Tibial nerve (tissue), 4 donors: ENCODE measurements at regions not wholly inside any gene's neighbourhood (a gene's known extent, or its start where the extent isn't known, plus 50 kb on each side); places are given as distances from the start of the nearest gene placed in this dataset.

Source experiments
- DNase-seq, 2 donors: peaks; one replicate each; pipeline ENCODE4 v3.0.0-alpha.2; 2019; ENCODE audit warnings: low spot score in 2 of 2
- H3K27ac ChIP-seq, 4 donors: fragments of 200-600 bp; sonication (generic) in 3 of 4; one replicate each; pipeline ENCODE4 v1.5.1; 2017 to 2019; ENCODE audit warnings: mild to moderate bottlenecking in 1 of 4
- H3K27me3 ChIP-seq, 2 donors: fragments of 200-600 bp; sonication (generic) in 1 of 2; one replicate each; pipeline versions ENCODE4 v1.5.1 to v1.6.0; 2017 to 2019
- H3K36me3 ChIP-seq, 3 donors: fragments of 200-600 bp; sonication (generic); one replicate each; pipeline ENCODE4 v1.5.1; 2018 to 2019
- H3K4me1 ChIP-seq, 4 donors: fragments of 200-600 bp; sonication (generic) in 3 of 4; one replicate each; pipeline ENCODE4 v1.5.1; 2017 to 2019
- H3K4me3 ChIP-seq, 4 donors: fragments of 200-600 bp; sonication (generic) in 3 of 4; one replicate each; pipeline ENCODE4 v1.5.1; 2017 to 2019; ENCODE audit warnings: mild to moderate bottlenecking in 1 of 4, moderate library complexity in 1 of 4
- H3K9me3 ChIP-seq, 4 donors: fragments of 200-600 bp; sonication (generic) in 3 of 4; one replicate each; pipeline ENCODE4 v1.5.1; 2017 to 2019
- EP300 ChIP-seq, 2 donors: sonication (generic); formaldehyde crosslinking; IDR thresholded peaks; one replicate each; pipeline ENCODE4 v1.6.1; 2017; ENCODE audit warnings: antibody characterized with exemption in 2 of 2, mild to moderate bottlenecking in 1 of 2
- POLR2A ChIP-seq, 2 donors: fragments of 450-650 bp; IDR thresholded peaks; one replicate each; pipeline ENCODE4 v1.6.1; 2017; ENCODE audit warnings: antibody characterized with exemption in 2 of 2, mild to moderate bottlenecking in 2 of 2, moderate library complexity in 2 of 2
- WGBS, 2 donors: methylation state at CpG; one replicate each; pipeline ENCODE4 v1.1.5; 2018; 5-methylcytosine and 5-hydroxymethylcytosine counted together
- TF ChIP-seq, protein P1 (sequence below), 5 experiments: fragments of 200-600 bp in 3 of 5; fragments of 450-650 bp in 2 of 5; sonication (generic) in 3 of 5; IDR thresholded peaks; one replicate each; pipeline ENCODE4 v1.5.1; 2016 to 2019; ENCODE audit warnings: antibody characterized with exemption in 5 of 5, mild to moderate bottlenecking in 3 of 5, moderate library complexity in 2 of 5

DNA sequence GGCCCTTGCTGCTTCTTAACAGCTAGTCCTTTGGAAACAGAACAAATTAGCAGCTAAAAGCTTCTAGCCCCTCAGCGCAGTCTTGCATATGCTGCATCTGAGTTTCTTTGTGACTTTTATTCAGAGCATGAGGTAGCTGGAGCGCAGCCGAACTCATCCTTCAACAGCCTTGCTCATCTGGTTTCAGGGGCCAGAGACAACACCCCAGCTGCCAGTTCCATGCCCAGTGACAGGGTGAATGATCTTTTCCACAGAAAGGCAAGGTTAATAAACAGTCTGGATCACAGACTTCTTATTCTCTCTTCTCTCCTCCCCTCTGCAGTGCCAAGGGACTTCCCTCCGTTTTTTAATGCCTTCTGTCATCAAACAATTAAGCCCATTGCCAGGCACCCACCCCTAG lies 216.6 kb upstream of the INTU start:
- WGBS, 2 donors, result 79 to 81% methylated on average over 4 of the region's 4 CpGs
- TF ChIP-seq EP300 (IDR thresholded peaks at IDR 0.05) (no peak), POLR2A (IDR thresholded peaks at IDR 0.05) (no peak)
- TF ChIP-seq, protein P1, sequence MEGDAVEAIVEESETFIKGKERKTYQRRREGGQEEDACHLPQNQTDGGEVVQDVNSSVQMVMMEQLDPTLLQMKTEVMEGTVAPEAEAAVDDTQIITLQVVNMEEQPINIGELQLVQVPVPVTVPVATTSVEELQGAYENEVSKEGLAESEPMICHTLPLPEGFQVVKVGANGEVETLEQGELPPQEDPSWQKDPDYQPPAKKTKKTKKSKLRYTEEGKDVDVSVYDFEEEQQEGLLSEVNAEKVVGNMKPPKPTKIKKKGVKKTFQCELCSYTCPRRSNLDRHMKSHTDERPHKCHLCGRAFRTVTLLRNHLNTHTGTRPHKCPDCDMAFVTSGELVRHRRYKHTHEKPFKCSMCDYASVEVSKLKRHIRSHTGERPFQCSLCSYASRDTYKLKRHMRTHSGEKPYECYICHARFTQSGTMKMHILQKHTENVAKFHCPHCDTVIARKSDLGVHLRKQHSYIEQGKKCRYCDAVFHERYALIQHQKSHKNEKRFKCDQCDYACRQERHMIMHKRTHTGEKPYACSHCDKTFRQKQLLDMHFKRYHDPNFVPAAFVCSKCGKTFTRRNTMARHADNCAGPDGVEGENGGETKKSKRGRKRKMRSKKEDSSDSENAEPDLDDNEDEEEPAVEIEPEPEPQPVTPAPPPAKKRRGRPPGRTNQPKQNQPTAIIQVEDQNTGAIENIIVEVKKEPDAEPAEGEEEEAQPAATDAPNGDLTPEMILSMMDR (IDR thresholded peaks at IDR 0.05), result no peak
- Histone ChIP-seq H3K27ac (no peak overlapping the region), H3K27me3 (no peaks in the 10 kb centered on the region), H3K4me3 (no peak overlapping the region), H3K4me1 (peaks cover 0 to 5% (median 0%) of the 10 kb centered on the region in 4 donors), H3K36me3 (no peaks in the 10 kb centered on the region), H3K9me3 (no peaks in the 10 kb centered on the region)
- DNase-seq, result no peak

DNA sequence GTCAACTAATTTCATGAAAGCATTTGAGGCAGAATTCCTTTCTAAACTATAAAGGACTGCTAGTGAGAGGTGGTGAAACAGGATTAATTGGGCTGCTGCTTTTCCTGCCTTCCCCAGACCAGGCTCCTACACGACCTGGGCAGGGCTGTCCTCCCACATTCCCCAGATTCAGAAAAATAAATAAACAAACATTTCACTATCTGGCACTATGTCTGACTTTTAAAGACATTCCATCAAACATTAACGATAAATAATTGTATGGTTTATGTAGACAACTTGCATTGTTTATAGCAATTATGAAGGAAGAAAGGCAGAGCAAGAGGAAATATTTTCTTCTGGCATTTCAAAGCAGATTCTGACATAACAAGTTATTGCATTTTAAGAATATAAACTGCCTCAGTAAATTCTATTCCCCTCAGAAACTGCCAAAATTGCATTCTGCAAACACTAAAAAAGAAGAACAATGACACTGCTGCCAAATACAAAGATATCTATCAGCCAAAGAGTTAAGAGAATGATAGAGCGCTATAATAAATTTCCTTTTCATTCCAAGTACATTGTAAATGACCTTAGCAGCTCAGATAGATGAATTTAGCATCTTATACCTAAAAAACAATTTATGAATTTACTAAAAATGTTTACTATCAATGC lies 214.7 kb upstream of the INTU start:
- TF ChIP-seq, protein P1 (IDR thresholded peaks at IDR 0.05), result no peak
- TF ChIP-seq EP300 (IDR thresholded peaks at IDR 0.05) (no peak), POLR2A (IDR thresholded peaks at IDR 0.05) (no peak)
- DNase-seq, result no peak
- Histone ChIP-seq H3K4me3 (no peak overlapping the region), H3K36me3 (no peaks in the 10 kb centered on the region), H3K4me1 (peaks cover 0 to 5% (median 0%) of the 10 kb centered on the region in 4 donors), H3K27me3 (no peaks in the 10 kb centered on the region), H3K9me3 (no peaks in the 10 kb centered on the region), H3K27ac (no peak overlapping the region)
- WGBS, 2 donors, result 31 to 41% methylated on average over 3 of the region's 3 CpGs

DNA sequence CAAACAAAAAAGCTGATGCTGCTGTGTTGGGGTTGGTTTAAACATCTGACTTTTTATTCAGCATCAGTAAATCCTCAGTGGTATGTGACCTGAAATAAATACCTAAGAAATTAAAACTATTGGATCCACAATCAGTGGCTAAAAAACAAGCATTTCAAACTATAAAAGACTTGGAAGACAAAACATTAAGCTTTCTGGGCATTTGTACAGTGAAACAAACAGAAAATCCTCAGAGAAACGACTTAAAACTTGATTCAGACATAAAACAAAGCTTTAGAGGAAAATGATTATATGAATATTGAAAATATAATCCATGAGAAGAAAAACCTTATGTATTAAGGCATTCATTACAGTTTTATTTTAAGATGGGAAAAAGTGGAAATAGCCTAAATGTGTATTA lies 213.3 kb upstream of the INTU start:
- TF ChIP-seq, protein P1 (IDR thresholded peaks at IDR 0.05), result no peak
- TF ChIP-seq EP300 (IDR thresholded peaks at IDR 0.05) (no peak), POLR2A (IDR thresholded peaks at IDR 0.05) (no peak)
- Histone ChIP-seq H3K4me1 (peaks cover 0 to 5% (median 0%) of the 10 kb centered on the region in 4 donors), H3K4me3 (no peak overlapping the region), H3K27ac (no peak overlapping the region), H3K27me3 (no peaks in the 10 kb centered on the region), H3K9me3 (no peaks in the 10 kb centered on the region), H3K36me3 (no peaks in the 10 kb centered on the region)
- 32 to 43% methylated on average over 1 of the region's 1 CpG for WGBS, 2 donors
- no peak for DNase-seq

DNA sequence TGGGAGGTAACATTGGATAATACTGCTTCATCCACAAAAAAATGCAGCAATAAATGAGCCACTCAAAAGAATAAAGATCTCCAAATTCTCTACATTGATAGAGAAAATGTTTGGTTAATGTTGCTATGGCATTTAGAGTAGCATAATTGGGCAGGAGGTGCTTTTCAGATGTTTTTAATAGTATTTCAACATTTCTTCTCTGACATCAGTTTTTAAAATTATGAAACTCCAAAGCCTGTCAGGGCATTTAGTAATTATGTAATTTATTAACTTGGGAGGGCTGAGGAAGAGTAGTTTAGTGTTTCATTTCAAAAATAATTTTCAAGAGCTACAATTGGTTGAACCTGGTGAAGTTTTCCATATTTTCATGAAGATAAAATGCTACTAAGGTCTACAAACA lies 211.3 kb upstream of the INTU start:
- Histone ChIP-seq H3K4me1 (peaks cover 0 to 5% (median 0%) of the 10 kb centered on the region in 4 donors), H3K27ac (no peak overlapping the region)
- TF ChIP-seq, protein P1 (IDR thresholded peaks at IDR 0.05), result no peak
- TF ChIP-seq EP300 (IDR thresholded peaks at IDR 0.05) (no peak), POLR2A (IDR thresholded peaks at IDR 0.05) (no peak)

DNA sequence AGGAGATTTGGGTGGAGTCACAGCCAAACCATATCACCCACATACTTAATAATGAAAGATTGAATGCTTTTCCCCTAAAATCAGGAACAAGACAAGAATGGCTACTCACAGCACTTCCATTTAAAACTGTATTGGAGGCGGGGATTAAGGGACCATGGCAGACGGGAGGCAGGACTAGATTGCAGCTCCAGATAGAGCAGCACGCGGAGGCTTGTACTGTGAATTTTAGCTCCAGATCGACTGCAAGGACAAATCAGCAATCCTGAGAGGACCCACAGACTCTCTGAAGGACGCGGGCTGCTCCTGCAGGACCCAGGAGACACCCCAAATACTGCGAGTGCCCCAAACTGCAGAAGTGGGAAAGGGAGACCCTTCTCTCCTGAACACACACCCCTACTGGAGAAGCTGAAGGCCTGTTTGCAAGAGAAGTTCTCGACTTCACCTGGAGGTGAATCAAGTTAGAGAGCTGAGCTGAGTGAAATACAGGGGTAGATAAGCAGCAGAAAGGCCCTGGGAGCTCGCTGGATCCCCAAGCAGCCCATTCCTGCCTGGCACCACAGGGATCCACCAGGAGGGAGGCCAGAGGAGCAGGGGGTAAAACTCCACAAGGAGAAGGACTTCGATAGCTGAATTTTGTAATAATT lies 207.4 kb upstream of the INTU start:
- Histone ChIP-seq H3K4me1 (no peaks in the 10 kb centered on the region), H3K9me3 (no peaks in the 10 kb centered on the region), H3K36me3 (no peaks in the 10 kb centered on the region), H3K4me3 (no peak overlapping the region), H3K27ac (no peak overlapping the region), H3K27me3 (no peaks in the 10 kb centered on the region)
- TF ChIP-seq EP300 (IDR thresholded peaks at IDR 0.05), result no peak
- TF ChIP-seq, protein P1 (IDR thresholded peaks at IDR 0.05), result no peak
- DNase-seq, result no peak
- 89 to 97% methylated on average over 11 of the region's 11 CpGs for WGBS, 2 donors

More for the DNA sequence above, 211.3 kb upstream of the INTU start:
- no peak overlapping the region for H3K4me3 ChIP-seq
- no peaks in the 10 kb centered on the region for H3K36me3 ChIP-seq
- no peaks in the 10 kb centered on the region for H3K9me3 ChIP-seq
- H3K27me3 ChIP-seq, result no peaks in the 10 kb centered on the region
- DNase-seq, result no peak
